Mucosa of descending colon (tissue), 3 donors: ENCODE measurements at regions not wholly inside any gene's neighbourhood (a gene's known extent, or its start where the extent isn't known, plus 50 kb on each side); places are given as distances from the start of the nearest gene placed in this dataset.

ENCODE experiments used
- ATAC-seq: fragments of 200-7000 bp; cut with Tn5 transposase; one replicate; pipeline ENCODE4 v1.9.1; 2020; ENCODE audit warnings: mild to moderate bottlenecking, moderate library complexity
- DNase-seq, 3 donors: peaks; one replicate each; pipeline ENCODE4 v3.0.0-alpha.2; 2020
- H3K36me3 ChIP-seq: fragments of 200-600 bp; one replicate; pipeline ENCODE4 v1.8.0; 2021; ENCODE audit warnings: low read depth, mild to moderate bottlenecking
- H3K4me1 ChIP-seq: fragments of 200-600 bp; one replicate; pipeline ENCODE4 v1.8.0; 2021; ENCODE audit warnings: low read depth, mild to moderate bottlenecking
- H3K4me3 ChIP-seq: fragments of 200-600 bp; one replicate; pipeline ENCODE4 v1.8.0; 2021; ENCODE audit warnings: mild to moderate bottlenecking
- H3K9me3 ChIP-seq: fragments of 200-600 bp; one replicate; pipeline ENCODE4 v1.8.0; 2021; ENCODE audit warnings: mild to moderate bottlenecking
- CTCF ChIP-seq: fragments of 200-600 bp; IDR thresholded peaks from one replicate; pipeline ENCODE4 v1.8.0; 2022; ENCODE audit warnings: antibody characterized with exemption, mild to moderate bottlenecking
- intact Hi-C, 2 donors: fragments of 100-400 bp; cut with DNase I in 1 of 2; cut with micrococcal nuclease in 1 of 2; formaldehyde crosslinking; loops; one replicate each; pipeline versions ENCODE4 v1.11.0 to v1.11.1; 2022; cut with DNase I, micrococcal nuclease
- donor health status: DM: no; HTN: no; CAD: no; lungs with moderate emphysema.
- donor health status: DM: no; HTN: no; CAD: no.
- donor health status: DM: no; HTN: yes; CAD: no.

GRCh38 chr13:99863789-99864626, 107.6 kb downstream of the ZIC5 start:
- H3K9me3 ChIP-seq = no peaks in the 10 kb centered on the region
- TF ChIP-seq CTCF = no peak
- H3K4me1 ChIP-seq = peaks cover 6% of the 10 kb centered on the region
- no peak overlapping the region for H3K4me3 ChIP-seq
- ATAC-seq (no peak), DNase-seq (no peak)
- no peaks in the 10 kb centered on the region for H3K36me3 ChIP-seq
- intact Hi-C loops = no loop called here

- ATAC-seq = no peak
- intact Hi-C loops = no loop called here
- TF ChIP-seq CTCF = no peak
- Histone ChIP-seq H3K4me1 (peaks cover 11% of the 10 kb centered on the region), H3K36me3 (no peaks in the 10 kb centered on the region), H3K9me3 (no peaks in the 10 kb centered on the region), H3K4me3 (no peak overlapping the region)
- no peak for DNase-seq
These were observed 109.3 kb downstream of the ZIC5 start for GRCh38 chr13:99862244-99862643.

- intact Hi-C loops = no loop called here
- Histone ChIP-seq H3K4me3 (no peak overlapping the region), H3K9me3 (no peaks in the 10 kb centered on the region), H3K36me3 (no peaks in the 10 kb centered on the region), H3K4me1 (peaks cover 13% of the 10 kb centered on the region)
- no peak for TF ChIP-seq CTCF
- ATAC-seq = no peak
- no peak for DNase-seq
These were observed 109.8 kb downstream of the ZIC5 start for GRCh38 chr13:99861771-99862170.

GRCh38 chr13:99860745-99861144, 110.8 kb downstream of the ZIC5 start:
- no peaks in the 10 kb centered on the region for H3K9me3 ChIP-seq
- TF ChIP-seq CTCF = no peak
- peaks cover 13% of the 10 kb centered on the region for H3K4me1 ChIP-seq
- no peak overlapping the region for H3K4me3 ChIP-seq
- ATAC-seq = no peak
- no peaks in the 10 kb centered on the region for H3K36me3 ChIP-seq
- intact Hi-C loops = no loop called here
- no peak for DNase-seq

GRCh38 chr13:99859178-99860177, 112.1 kb downstream of the ZIC5 start:
- TF ChIP-seq CTCF = no peak
- intact Hi-C loops = no loop called here
- peak in 2 of 3 donors; percentile 42 to 50 for DNase-seq
- Histone ChIP-seq H3K4me3 (no peak overlapping the region), H3K4me1 (peaks cover 13% of the 10 kb centered on the region), H3K9me3 (no peaks in the 10 kb centered on the region), H3K36me3 (no peaks in the 10 kb centered on the region)
- peak; percentile 69 for ATAC-seq
